HUES48 (cell line): ENCODE measurements at regions not wholly inside any gene's neighbourhood (a gene's known extent, or its start where the extent isn't known, plus 50 kb on each side); places are given as distances from the start of the nearest gene placed in this dataset.

Experiments used
- H3K27ac ChIP-seq: one replicate; pipeline ENCODE4 v1.7.0; 2013; ENCODE audit warnings: low read depth, low read length, inconsistent platforms
- H3K27me3 ChIP-seq: 2 replicates; pipeline ENCODE4 v1.6.1; 2013; ENCODE audit warnings: mild to moderate bottlenecking, low read length; ENCODE audit not compliant: control insufficient read depth, insufficient read depth
- H3K36me3 ChIP-seq: 2 replicates; pipeline ENCODE4 v1.6.1; 2013; ENCODE audit warnings: low read length; ENCODE audit not compliant: control insufficient read depth, insufficient read depth
- H3K4me1 ChIP-seq: 2 replicates; pipeline ENCODE4 v1.6.1; 2013; ENCODE audit warnings: mild to moderate bottlenecking, low read length; ENCODE audit not compliant: control insufficient read depth, insufficient read depth
- H3K4me3 ChIP-seq: 2 replicates; pipeline ENCODE4 v1.5.1; 2013; ENCODE audit warnings: mild to moderate bottlenecking, low read depth, low read length
- H3K9ac ChIP-seq: 2 replicates; pipeline ENCODE4 v1.6.1; 2013; ENCODE audit warnings: mild to moderate bottlenecking, low read depth, low read length, moderate library complexity
- H3K9me3 ChIP-seq: 2 replicates; pipeline ENCODE4 v1.6.1; 2013; ENCODE audit warnings: low read length; ENCODE audit not compliant: control insufficient read depth, insufficient read depth

GRCh38 chr7:17713584-17713983 lies 226.7 kb downstream of the SNX13 start:
- no peaks in the 10 kb centered on the region for H3K27me3 ChIP-seq
- no peak overlapping the region for H3K9ac ChIP-seq
- no peak overlapping the region for H3K27ac ChIP-seq
- H3K9me3 ChIP-seq, result no peaks in the 10 kb centered on the region
- no peak overlapping the region for H3K4me3 ChIP-seq
- no peaks in the 10 kb centered on the region for H3K36me3 ChIP-seq
- H3K4me1 ChIP-seq, result peaks cover 19% of the 10 kb centered on the region

- Histone ChIP-seq H3K9ac (no peak overlapping the region), H3K4me1 (peaks cover 17% of the 10 kb centered on the region), H3K27me3 (no peaks in the 10 kb centered on the region), H3K4me3 (no peak overlapping the region), H3K36me3 (no peaks in the 10 kb centered on the region), H3K9me3 (no peaks in the 10 kb centered on the region), H3K27ac (peak overlapping the region; percentile 14)
Observed at GRCh38 chr7:17716816-17717215, 223.5 kb downstream of the SNX13 start.

- Histone ChIP-seq H3K36me3 (no peaks in the 10 kb centered on the region), H3K4me3 (no peak overlapping the region), H3K4me1 (peaks cover 19% of the 10 kb centered on the region), H3K27ac (no peak overlapping the region), H3K9me3 (no peaks in the 10 kb centered on the region), H3K27me3 (no peaks in the 10 kb centered on the region), H3K9ac (no peak overlapping the region)
Observed at GRCh38 chr7:17719998-17720397, 220.3 kb downstream of the SNX13 start.

GRCh38 chr7:17721736-17722285 lies 218.5 kb downstream of the SNX13 start:
- Histone ChIP-seq H3K9me3 (no peaks in the 10 kb centered on the region), H3K9ac (no peak overlapping the region), H3K27ac (no peak overlapping the region), H3K4me3 (no peak overlapping the region), H3K36me3 (no peaks in the 10 kb centered on the region), H3K4me1 (peaks cover 14% of the 10 kb centered on the region), H3K27me3 (no peaks in the 10 kb centered on the region)

GRCh38 chr7:17722798-17723197 lies 217.5 kb downstream of the SNX13 start:
- Histone ChIP-seq H3K4me1 (peaks cover 4% of the 10 kb centered on the region; the same call in 1 of the 2 replicates), H3K27ac (no peak overlapping the region), H3K9ac (no peak overlapping the region), H3K36me3 (no peaks in the 10 kb centered on the region), H3K9me3 (no peaks in the 10 kb centered on the region), H3K4me3 (no peak overlapping the region), H3K27me3 (no peaks in the 10 kb centered on the region)

- Histone ChIP-seq H3K4me1 (0 out of 2 replicates have a peak, but pooled peaks cover 3% of the 10 kb centered on the region), H3K27me3 (no peaks in the 10 kb centered on the region), H3K4me3 (no peak overlapping the region), H3K9ac (no peak overlapping the region), H3K9me3 (no peaks in the 10 kb centered on the region), H3K36me3 (no peaks in the 10 kb centered on the region), H3K27ac (no peak overlapping the region)
Observed at GRCh38 chr7:17725821-17726220, 214.5 kb downstream of the SNX13 start.

- H3K9ac ChIP-seq, result no peak overlapping the region
- no peaks in the 10 kb centered on the region for H3K4me1 ChIP-seq
- H3K27ac ChIP-seq, result no peak overlapping the region
- H3K9me3 ChIP-seq, result peaks cover 19% of the 10 kb centered on the region
- H3K36me3 ChIP-seq, result no peaks in the 10 kb centered on the region
- no peaks in the 10 kb centered on the region for H3K27me3 ChIP-seq
- no peak overlapping the region for H3K4me3 ChIP-seq
Observed at GRCh38 chr7:17732083-17732482, 208.2 kb downstream of the SNX13 start.
